MM.1S (cell line): ENCODE measurements at regions not wholly inside any gene's neighbourhood (a gene's known extent, or its start where the extent isn't known, plus 50 kb on each side); places are given as distances from the start of the nearest gene placed in this dataset.

Experiments
- EZH2 ChIP-seq: fragments of 300-600 bp; sonication (generic); optimal IDR thresholded peaks from 2 replicates; pipeline ENCODE3; 2017; ENCODE audit warnings: low read depth, mild to moderate bottlenecking, antibody characterized with exemption, low read length, mixed read lengths
- EZH2phosphoT487 ChIP-seq: fragments of 300-600 bp; sonication (generic); IDR thresholded peaks from 2 replicates; pipeline ENCODE4 v1.6.1; 2018; ENCODE audit warnings: antibody characterized with exemption, low read length
- TF ChIP-seq, protein P1 (sequence below): fragments of 300-600 bp; sonication (generic); IDR thresholded peaks from 2 replicates; pipeline ENCODE4 v1.5.1; 2016; ENCODE audit warnings: antibody characterized with exemption, low read length, mixed read lengths

DNA sequence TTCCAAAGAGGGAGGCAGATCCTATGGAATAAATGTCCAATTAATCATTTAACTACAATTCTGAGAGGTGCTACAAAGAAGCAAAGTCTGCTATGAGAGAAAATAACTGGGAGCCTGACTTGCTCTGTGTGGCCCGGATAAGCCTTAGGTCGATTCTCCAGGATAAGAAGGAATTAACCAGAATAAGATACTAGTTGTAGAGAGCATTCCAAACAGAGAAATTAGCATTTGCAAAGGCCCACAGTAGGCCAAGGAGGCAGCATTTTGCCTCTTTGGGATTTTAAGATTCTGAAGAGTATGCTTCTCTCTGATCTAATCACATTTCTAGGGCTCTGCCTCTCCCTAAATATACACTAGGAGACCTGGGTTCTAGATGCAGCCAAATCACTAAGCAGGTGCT lies 113.7 kb downstream of the SNX19 start:
- TF ChIP-seq, protein P1, sequence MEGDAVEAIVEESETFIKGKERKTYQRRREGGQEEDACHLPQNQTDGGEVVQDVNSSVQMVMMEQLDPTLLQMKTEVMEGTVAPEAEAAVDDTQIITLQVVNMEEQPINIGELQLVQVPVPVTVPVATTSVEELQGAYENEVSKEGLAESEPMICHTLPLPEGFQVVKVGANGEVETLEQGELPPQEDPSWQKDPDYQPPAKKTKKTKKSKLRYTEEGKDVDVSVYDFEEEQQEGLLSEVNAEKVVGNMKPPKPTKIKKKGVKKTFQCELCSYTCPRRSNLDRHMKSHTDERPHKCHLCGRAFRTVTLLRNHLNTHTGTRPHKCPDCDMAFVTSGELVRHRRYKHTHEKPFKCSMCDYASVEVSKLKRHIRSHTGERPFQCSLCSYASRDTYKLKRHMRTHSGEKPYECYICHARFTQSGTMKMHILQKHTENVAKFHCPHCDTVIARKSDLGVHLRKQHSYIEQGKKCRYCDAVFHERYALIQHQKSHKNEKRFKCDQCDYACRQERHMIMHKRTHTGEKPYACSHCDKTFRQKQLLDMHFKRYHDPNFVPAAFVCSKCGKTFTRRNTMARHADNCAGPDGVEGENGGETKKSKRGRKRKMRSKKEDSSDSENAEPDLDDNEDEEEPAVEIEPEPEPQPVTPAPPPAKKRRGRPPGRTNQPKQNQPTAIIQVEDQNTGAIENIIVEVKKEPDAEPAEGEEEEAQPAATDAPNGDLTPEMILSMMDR: no peak
- no peak for TF ChIP-seq EZH2
- TF ChIP-seq EZH2phosphoT487: no peak
